ENCODE measurements at regions not wholly inside any gene's neighbourhood (a gene's known extent, or its start where the extent isn't known, plus 50 kb on each side); places are given as distances from the start of the nearest gene placed in this dataset.

- DNase-seq = no peak
These were observed 141.9 kb upstream of the BMP4 start for GRCh38 chr14:54098536-54098935.

GRCh38 chr14:54102051-54102456 is 145.4 kb upstream of the BMP4 start:
- no peak for DNase-seq

GRCh38 chr14:54102530-54102929 is 145.9 kb upstream of the BMP4 start:
- DNase-seq = no peak

- DNase-seq = no peak
These were observed 148.0 kb upstream of the BMP4 start for GRCh38 chr14:54104601-54105145.

- DNase-seq = no peak
These were observed 148.8 kb upstream of the BMP4 start for GRCh38 chr14:54105406-54105805.

GRCh38 chr14:54105898-54106297 is 149.3 kb upstream of the BMP4 start:
- DNase-seq = no peak

GRCh38 chr14:54106661-54107377 is 150.2 kb upstream of the BMP4 start:
- DNase-seq = no peak

GRCh38 chr14:54108481-54109471 is 152.2 kb upstream of the BMP4 start:
- no peak for DNase-seq

GRCh38 chr14:54109521-54110120 is 153.0 kb upstream of the BMP4 start:
- no peak for DNase-seq

GRCh38 chr14:54114941-54115340 is 158.3 kb upstream of the BMP4 start:
- no peak for DNase-seq

- DNase-seq = no peak
These were observed 159.7 kb upstream of the BMP4 start for GRCh38 chr14:54116198-54116885.

GRCh38 chr14:54116972-54117371 is 160.3 kb upstream of the BMP4 start:
- DNase-seq = no peak

- no peak for DNase-seq
These were observed 160.8 kb upstream of the BMP4 start for GRCh38 chr14:54117396-54117795.

- DNase-seq = no peak
These were observed 161.3 kb upstream of the BMP4 start for GRCh38 chr14:54117924-54118323.

GRCh38 chr14:54120260-54120659 is 163.6 kb upstream of the BMP4 start:
- no peak for DNase-seq

- DNase-seq = no peak
These were observed 164.9 kb upstream of the BMP4 start for GRCh38 chr14:54121466-54122027.

- no peak for DNase-seq
These were observed 167.2 kb upstream of the BMP4 start for GRCh38 chr14:54123841-54124240.

- no peak for DNase-seq
These were observed 168.5 kb upstream of the BMP4 start for GRCh38 chr14:54125109-54125508.

GRCh38 chr14:54126947-54127346 is 170.3 kb upstream of the BMP4 start:
- DNase-seq = no peak

- no peak for DNase-seq
These were observed 170.9 kb upstream of the BMP4 start for GRCh38 chr14:54127526-54127925.

GRCh38 chr14:54129850-54130640 is 173.4 kb upstream of the BMP4 start:
- no peak for DNase-seq

GRCh38 chr14:54132496-54132895 is 175.9 kb upstream of the BMP4 start:
- DNase-seq = no peak
